Activated naive CD8-positive, alpha-beta T cell (primary cell): ENCODE measurements at regions not wholly inside any gene's neighbourhood (a gene's known extent, or its start where the extent isn't known, plus 50 kb on each side); places are given as distances from the start of the nearest gene placed in this dataset.

Source experiments
- H3K27ac Mint-ChIP-seq: one replicate; pipeline ENCODE4 v1.8.0; 2021; ENCODE audit warnings: mixed read lengths
- H3K27me3 Mint-ChIP-seq: one replicate; pipeline ENCODE4 v1.8.0; 2021; ENCODE audit warnings: mixed read lengths
- H3K36me3 Mint-ChIP-seq: one replicate; pipeline ENCODE4 v1.8.0; 2021; ENCODE audit warnings: mixed read lengths
- H3K4me1 Mint-ChIP-seq: one replicate; pipeline ENCODE4 v1.8.0; 2021; ENCODE audit warnings: low read depth, mixed read lengths
- H3K4me3 Mint-ChIP-seq: one replicate; pipeline ENCODE4 v1.8.0; 2021; ENCODE audit warnings: mild to moderate bottlenecking, mixed read lengths
- H3K9me3 Mint-ChIP-seq: one replicate; pipeline ENCODE4 v1.8.0; 2021; ENCODE audit warnings: low read depth, mixed read lengths

DNA sequence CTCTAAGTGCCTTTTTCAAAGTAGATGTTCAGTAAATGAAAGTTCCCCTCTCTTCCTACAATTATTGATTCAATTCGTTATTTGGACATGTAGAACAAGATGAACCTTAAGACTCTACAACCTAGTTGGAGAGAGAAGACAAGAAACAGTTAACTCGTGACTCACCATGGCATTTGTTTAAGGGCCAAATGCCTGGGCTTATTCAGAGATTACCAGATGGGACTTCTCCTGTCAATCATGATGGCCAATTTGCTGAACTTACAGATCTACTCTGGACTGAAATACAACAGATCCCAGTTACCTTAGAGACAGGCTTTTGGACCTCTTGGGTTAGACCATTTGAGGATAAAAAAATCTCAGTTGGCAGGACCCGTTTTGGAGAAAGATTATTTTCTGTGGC, 93.5 kb downstream of the C1orf94 start:
- H3K27me3 Mint-ChIP-seq = peaks cover 17% of the 10 kb centered on the region
- H3K27ac Mint-ChIP-seq = no peak overlapping the region
- H3K4me3 Mint-ChIP-seq = no peak overlapping the region
- no peaks in the 10 kb centered on the region for H3K36me3 Mint-ChIP-seq
- H3K9me3 Mint-ChIP-seq = no peaks in the 10 kb centered on the region
- no peaks in the 10 kb centered on the region for H3K4me1 Mint-ChIP-seq

DNA sequence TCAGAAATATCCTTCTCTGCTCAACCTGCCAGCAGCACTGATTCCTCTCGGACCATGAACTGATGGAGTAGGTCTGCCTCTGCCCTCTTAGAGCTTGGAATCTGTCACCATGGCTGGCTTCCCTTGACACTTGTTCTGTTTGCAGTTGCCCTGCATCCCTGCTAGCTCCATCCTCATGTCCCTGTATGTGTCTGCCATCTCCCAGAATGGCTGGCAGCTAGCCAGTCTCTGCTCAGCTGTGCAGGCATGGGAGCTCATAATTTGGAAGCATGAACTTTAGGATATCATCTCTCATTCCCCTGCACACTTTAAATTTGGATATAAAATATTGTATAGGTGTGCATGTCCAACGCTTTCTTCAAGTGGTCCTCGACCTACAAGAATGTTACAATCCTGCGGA, 95.4 kb downstream of the C1orf94 start:
- Mint-ChIP-seq H3K4me1 (no peaks in the 10 kb centered on the region), H3K36me3 (no peaks in the 10 kb centered on the region)

GRCh38 chr1:34275150-34275549, 98.4 kb downstream of the C1orf94 start:
- no peak overlapping the region for H3K4me3 Mint-ChIP-seq
- no peak overlapping the region for H3K27ac Mint-ChIP-seq
- H3K9me3 Mint-ChIP-seq = no peaks in the 10 kb centered on the region
- no peaks in the 10 kb centered on the region for H3K36me3 Mint-ChIP-seq
- H3K27me3 Mint-ChIP-seq = no peaks in the 10 kb centered on the region
- no peaks in the 10 kb centered on the region for H3K4me1 Mint-ChIP-seq

More for the DNA sequence above, 95.4 kb downstream of the C1orf94 start:
- peaks cover 8% of the 10 kb centered on the region for H3K27me3 Mint-ChIP-seq
- H3K9me3 Mint-ChIP-seq = no peaks in the 10 kb centered on the region
- no peak overlapping the region for H3K27ac Mint-ChIP-seq
- H3K4me3 Mint-ChIP-seq = no peak overlapping the region

GRCh38 chr1:34276606-34277005, 99.9 kb downstream of the C1orf94 start:
- H3K27me3 Mint-ChIP-seq = peaks cover 1% of the 10 kb centered on the region
- H3K4me1 Mint-ChIP-seq = no peaks in the 10 kb centered on the region
- no peak overlapping the region for H3K4me3 Mint-ChIP-seq
- H3K27ac Mint-ChIP-seq = no peak overlapping the region
- no peaks in the 10 kb centered on the region for H3K36me3 Mint-ChIP-seq
- H3K9me3 Mint-ChIP-seq = peaks cover under 1% of the 10 kb centered on the region

DNA sequence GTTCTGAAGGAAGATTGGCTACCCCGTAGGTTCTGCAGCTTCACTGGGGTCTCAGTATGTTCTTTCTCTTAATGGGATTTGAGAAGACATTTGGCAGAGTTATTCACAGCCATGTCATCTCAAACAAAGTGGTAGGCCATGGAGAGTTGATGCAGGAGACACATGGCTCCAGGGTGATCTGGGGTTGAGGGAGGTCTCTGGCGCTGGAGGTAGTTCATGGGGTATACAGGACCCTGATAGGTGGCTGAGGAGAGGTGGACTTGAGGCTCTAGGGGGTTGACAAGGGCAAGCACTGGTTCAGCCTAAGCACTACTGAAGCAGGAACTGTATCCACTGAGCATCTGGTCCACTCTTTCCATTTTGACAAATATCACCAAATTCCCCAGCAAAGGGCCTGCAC, 100.4 kb downstream of the C1orf94 start:
- peaks cover 6% of the 10 kb centered on the region for H3K9me3 Mint-ChIP-seq
- H3K4me3 Mint-ChIP-seq = no peak overlapping the region
- H3K27ac Mint-ChIP-seq = no peak overlapping the region
- peaks cover 6% of the 10 kb centered on the region for H3K27me3 Mint-ChIP-seq
- H3K36me3 Mint-ChIP-seq = no peaks in the 10 kb centered on the region
- H3K4me1 Mint-ChIP-seq = no peaks in the 10 kb centered on the region

DNA sequence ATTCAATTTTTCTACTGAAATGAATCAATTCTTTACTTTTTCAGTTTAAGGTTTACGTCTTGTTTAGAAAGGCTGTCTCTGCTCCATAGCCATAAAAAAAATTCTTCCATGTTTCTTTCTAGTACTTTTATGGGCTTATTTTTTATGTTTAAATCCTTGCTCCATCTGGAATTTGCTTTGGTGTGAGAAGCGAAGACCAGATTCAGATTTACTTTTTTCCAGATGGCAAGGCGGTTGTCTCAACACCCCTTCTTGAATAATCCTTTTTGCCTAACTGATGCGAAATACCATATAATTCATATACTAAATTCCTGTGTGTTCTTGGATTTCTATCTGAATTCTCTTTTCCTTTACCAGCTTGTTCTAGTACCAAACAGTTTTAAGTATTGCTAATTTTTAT, 101.5 kb downstream of the C1orf94 start:
- Mint-ChIP-seq H3K27ac (no peak overlapping the region), H3K9me3 (peaks cover 7% of the 10 kb centered on the region), H3K4me1 (no peaks in the 10 kb centered on the region), H3K4me3 (no peak overlapping the region), H3K27me3 (peaks cover 6% of the 10 kb centered on the region), H3K36me3 (no peaks in the 10 kb centered on the region)

DNA sequence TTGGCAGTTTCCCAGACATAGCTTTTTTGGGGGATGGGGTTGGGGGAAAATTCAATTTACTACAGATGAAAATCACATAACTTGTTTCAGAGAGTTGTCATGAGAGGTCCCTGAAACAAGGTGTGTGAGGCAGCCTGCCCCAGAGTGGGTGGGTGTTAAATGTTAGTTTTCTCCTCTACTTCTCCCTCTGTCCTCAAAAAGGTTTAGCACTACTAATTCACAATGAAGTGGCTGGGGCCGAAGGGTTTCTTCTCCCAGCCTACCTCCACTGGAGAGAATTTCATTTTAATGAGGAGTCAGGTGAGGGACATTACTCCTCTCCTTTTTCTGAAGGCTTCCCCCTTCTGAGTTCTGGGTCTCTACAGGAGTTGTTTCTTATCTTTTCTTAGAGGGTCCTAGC, 103.3 kb downstream of the C1orf94 start:
- H3K4me1 Mint-ChIP-seq = no peaks in the 10 kb centered on the region
- H3K4me3 Mint-ChIP-seq = no peak overlapping the region
- H3K27ac Mint-ChIP-seq = no peak overlapping the region
- peaks cover 9% of the 10 kb centered on the region for H3K27me3 Mint-ChIP-seq
- peaks cover 7% of the 10 kb centered on the region for H3K9me3 Mint-ChIP-seq
- H3K36me3 Mint-ChIP-seq = no peaks in the 10 kb centered on the region

- Mint-ChIP-seq H3K27ac (no peak overlapping the region), H3K27me3 (peaks cover 9% of the 10 kb centered on the region), H3K4me3 (no peak overlapping the region), H3K36me3 (no peaks in the 10 kb centered on the region), H3K4me1 (no peaks in the 10 kb centered on the region), H3K9me3 (peaks cover 7% of the 10 kb centered on the region)
Observed at GRCh38 chr1:34280509-34280908, 103.8 kb downstream of the C1orf94 start.

DNA sequence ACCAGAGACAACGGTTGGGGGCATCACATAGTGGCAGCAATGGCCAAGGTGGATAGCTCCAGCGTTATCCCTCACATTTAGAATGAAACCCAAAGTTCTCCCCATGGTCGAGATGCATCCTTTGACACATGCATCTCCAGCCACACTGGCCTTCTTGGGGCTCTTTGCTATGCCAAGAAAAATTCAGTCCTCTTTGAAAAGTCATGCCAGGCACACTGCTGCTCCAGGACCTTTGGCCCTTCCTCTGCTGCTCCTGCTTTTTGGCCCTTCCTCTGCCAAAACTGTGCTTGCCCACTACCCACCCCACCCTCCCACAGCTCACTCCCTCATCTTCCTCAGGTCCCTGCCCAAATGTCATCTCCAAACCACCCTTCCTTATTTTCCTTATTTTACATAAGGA, 106.4 kb downstream of the C1orf94 start:
- Mint-ChIP-seq H3K27me3 (peaks cover 9% of the 10 kb centered on the region), H3K27ac (no peak overlapping the region), H3K4me3 (no peak overlapping the region), H3K9me3 (peaks cover 7% of the 10 kb centered on the region), H3K36me3 (no peaks in the 10 kb centered on the region), H3K4me1 (no peaks in the 10 kb centered on the region)

DNA sequence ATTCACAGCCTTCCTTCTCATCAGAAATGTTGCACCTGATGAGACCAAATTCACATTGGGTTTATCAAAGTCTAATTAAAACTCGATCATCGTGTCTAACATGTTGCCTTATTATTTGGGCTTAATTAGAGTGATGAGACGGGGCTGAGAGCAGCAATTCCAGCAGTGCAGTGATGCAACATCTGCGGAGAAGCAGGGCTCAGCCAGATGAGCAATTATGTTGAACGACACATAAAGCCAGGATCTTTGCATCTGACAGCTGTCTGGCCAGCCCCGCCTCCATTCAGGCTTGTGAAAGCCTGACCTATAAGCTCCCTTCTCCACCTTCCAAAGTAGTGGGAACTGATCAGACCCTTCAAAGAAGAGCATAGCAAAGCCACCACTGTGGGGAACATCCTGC, 109.8 kb downstream of the C1orf94 start:
- Mint-ChIP-seq H3K4me3 (no peak overlapping the region), H3K27me3 (peaks cover 8% of the 10 kb centered on the region), H3K4me1 (no peaks in the 10 kb centered on the region), H3K27ac (no peak overlapping the region), H3K36me3 (no peaks in the 10 kb centered on the region), H3K9me3 (peaks cover 7% of the 10 kb centered on the region)

GRCh38 chr1:34290831-34291230, 114.1 kb downstream of the C1orf94 start:
- no peaks in the 10 kb centered on the region for H3K36me3 Mint-ChIP-seq
- H3K27ac Mint-ChIP-seq = no peak overlapping the region
- H3K9me3 Mint-ChIP-seq = no peaks in the 10 kb centered on the region
- no peaks in the 10 kb centered on the region for H3K4me1 Mint-ChIP-seq
- H3K4me3 Mint-ChIP-seq = no peak overlapping the region
- H3K27me3 Mint-ChIP-seq = peaks cover 7% of the 10 kb centered on the region

- Mint-ChIP-seq H3K27me3 (peaks cover 7% of the 10 kb centered on the region), H3K27ac (no peak overlapping the region), H3K36me3 (no peaks in the 10 kb centered on the region), H3K9me3 (no peaks in the 10 kb centered on the region), H3K4me1 (no peaks in the 10 kb centered on the region), H3K4me3 (no peak overlapping the region)
Observed at GRCh38 chr1:34292472-34292871, 115.8 kb downstream of the C1orf94 start.

DNA sequence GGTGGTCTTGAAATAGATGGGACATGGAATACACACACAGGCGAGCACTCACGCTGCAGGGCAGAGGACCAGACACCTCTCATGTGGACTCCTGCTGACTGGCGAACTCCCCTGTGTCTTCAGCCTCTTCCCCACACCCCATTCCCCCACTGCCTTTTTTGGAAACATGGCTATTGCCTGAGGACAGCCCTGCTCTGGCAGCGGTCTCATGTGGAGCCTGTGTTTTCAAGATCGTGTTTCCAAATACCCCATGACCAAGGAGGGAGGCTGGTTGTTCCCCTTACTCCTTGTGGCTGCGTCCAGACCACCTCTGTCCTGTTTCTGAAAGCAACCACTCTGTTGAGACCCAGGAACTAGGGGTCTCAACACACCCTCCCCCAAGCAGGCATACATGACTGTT, 119.4 kb downstream of the C1orf94 start:
- Mint-ChIP-seq H3K27me3 (peaks cover 7% of the 10 kb centered on the region), H3K36me3 (no peaks in the 10 kb centered on the region), H3K9me3 (no peaks in the 10 kb centered on the region)

GRCh38 chr1:34302798-34303197, 126.1 kb downstream of the C1orf94 start:
- H3K27me3 Mint-ChIP-seq = peaks cover 9% of the 10 kb centered on the region
- H3K27ac Mint-ChIP-seq = no peak overlapping the region
- no peak overlapping the region for H3K4me3 Mint-ChIP-seq
- H3K36me3 Mint-ChIP-seq = peaks cover 2% of the 10 kb centered on the region
- no peaks in the 10 kb centered on the region for H3K4me1 Mint-ChIP-seq
- peaks cover 4% of the 10 kb centered on the region for H3K9me3 Mint-ChIP-seq

More for the DNA sequence above, 119.4 kb downstream of the C1orf94 start:
- Mint-ChIP-seq H3K27ac (no peak overlapping the region), H3K4me1 (no peaks in the 10 kb centered on the region), H3K4me3 (no peak overlapping the region)

DNA sequence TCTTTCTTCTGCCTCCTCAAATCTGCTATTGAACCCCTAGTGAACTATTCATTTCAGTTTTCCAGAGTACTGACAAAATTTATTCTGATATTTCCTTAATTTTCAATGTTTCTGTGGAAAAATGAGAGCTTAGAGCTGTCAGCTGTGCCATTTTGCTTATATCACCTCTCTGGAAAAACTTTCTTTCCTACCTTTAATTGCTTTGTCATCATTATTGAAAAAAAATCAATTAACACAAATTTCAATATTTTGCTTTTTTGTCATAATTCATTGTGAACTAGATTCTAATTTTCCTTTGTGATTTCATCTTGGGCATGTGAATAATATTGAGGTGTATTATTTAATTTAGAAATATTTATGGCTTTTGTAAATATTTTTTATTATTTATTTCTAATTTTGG, 126.5 kb downstream of the C1orf94 start:
- H3K36me3 Mint-ChIP-seq = peaks cover 2% of the 10 kb centered on the region
- no peak overlapping the region for H3K4me3 Mint-ChIP-seq
- H3K9me3 Mint-ChIP-seq = peaks cover 7% of the 10 kb centered on the region
- H3K27me3 Mint-ChIP-seq = peaks cover 10% of the 10 kb centered on the region
- no peaks in the 10 kb centered on the region for H3K4me1 Mint-ChIP-seq
- no peak overlapping the region for H3K27ac Mint-ChIP-seq

- Mint-ChIP-seq H3K27me3 (peaks cover 10% of the 10 kb centered on the region), H3K9me3 (peaks cover 10% of the 10 kb centered on the region), H3K27ac (no peak overlapping the region), H3K4me1 (no peaks in the 10 kb centered on the region), H3K4me3 (no peak overlapping the region), H3K36me3 (peaks cover 2% of the 10 kb centered on the region)
Observed at GRCh38 chr1:34306568-34306967, 129.9 kb downstream of the C1orf94 start.
